Activated T-cell treated with anti-CD3 and anti-CD28 coated beads, Interleukin-2, amount 50 U/mL, for 4 hours (primary cell): ENCODE measurements at regions not wholly inside any gene's neighbourhood (a gene's known extent, or its start where the extent isn't known, plus 50 kb on each side); places are given as distances from the start of the nearest gene placed in this dataset.

Source experiments
- ATAC-seq, 2 donors: fragments of 200-7000 bp; cut with Tn5 transposase; one replicate each; pipeline ENCODE4 v1.10.0; 2021
- DNase-seq: peaks from one replicate; pipeline ENCODE4 v3.0.0-alpha.2; 2020
- H3K27me3 Mint-ChIP-seq: one replicate; pipeline ENCODE4 v1.8.0; 2021; ENCODE audit warnings: low read depth, mixed read lengths
- H3K36me3 Mint-ChIP-seq: one replicate; pipeline ENCODE4 v1.8.0; 2022; ENCODE audit warnings: mixed read lengths; ENCODE audit not compliant: insufficient read depth
- H3K4me1 Mint-ChIP-seq: one replicate; pipeline ENCODE4 v1.8.0; 2021; ENCODE audit warnings: low read depth, mixed read lengths
- H3K4me3 Mint-ChIP-seq: one replicate; pipeline ENCODE4 v1.8.0; 2021; ENCODE audit warnings: mild to moderate bottlenecking, moderate library complexity, mixed read lengths
- H3K9me3 Mint-ChIP-seq: one replicate; pipeline ENCODE4 v1.8.0; 2021; ENCODE audit warnings: mixed read lengths

DNA sequence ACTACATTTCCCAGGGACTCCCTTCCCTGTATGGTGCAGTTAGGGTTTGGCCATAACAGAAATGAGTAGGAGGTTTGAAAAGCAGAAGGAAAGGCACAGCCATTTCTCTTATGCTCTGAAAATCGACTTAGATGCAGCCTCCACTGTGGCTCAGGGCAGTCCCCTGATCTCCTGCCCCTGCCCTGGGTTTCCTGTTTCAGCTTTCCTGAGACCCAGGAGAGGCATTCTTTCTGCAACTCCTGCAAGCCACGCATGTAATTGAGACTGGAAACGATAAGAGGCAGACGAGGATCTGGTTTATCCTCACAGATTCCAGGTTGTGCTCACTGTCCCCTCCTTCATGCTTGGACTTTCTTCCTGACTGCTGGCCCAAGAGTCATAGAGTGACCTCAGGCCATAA is 461.2 kb upstream of the VSTM2A start:
- H3K9me3 Mint-ChIP-seq: peaks cover 20% of the 10 kb centered on the region
- H3K36me3 Mint-ChIP-seq: no peaks in the 10 kb centered on the region
- no peak overlapping the region for H3K4me3 Mint-ChIP-seq
- DNase-seq: no peak
- no peaks in the 10 kb centered on the region for H3K4me1 Mint-ChIP-seq
- H3K27me3 Mint-ChIP-seq: no peaks in the 10 kb centered on the region
- no peak for ATAC-seq

DNA sequence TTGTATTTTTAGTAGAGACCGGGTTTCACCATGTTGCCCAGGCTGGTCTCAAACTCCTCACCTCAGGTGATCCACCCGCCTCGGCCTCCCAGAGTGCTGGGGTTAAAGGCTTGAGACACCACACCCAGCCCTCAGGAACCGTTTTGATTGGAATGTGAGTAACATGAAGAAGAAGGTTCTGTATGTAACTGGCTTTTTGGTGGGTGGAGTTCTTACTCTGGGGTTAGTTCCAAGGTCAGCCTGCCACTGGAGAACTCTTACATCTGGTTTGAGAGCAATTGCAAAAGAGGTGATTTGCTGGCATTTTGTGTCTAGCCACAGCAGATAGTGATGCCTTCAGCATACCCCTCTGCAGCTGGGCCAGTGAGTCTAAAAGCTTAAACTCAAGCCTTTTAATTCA is 457.8 kb upstream of the VSTM2A start:
- Mint-ChIP-seq H3K36me3 (no peaks in the 10 kb centered on the region), H3K9me3 (peaks cover 4% of the 10 kb centered on the region), H3K27me3 (no peaks in the 10 kb centered on the region), H3K4me3 (no peak overlapping the region), H3K4me1 (no peaks in the 10 kb centered on the region)
- no peak for DNase-seq
- ATAC-seq: no peak

DNA sequence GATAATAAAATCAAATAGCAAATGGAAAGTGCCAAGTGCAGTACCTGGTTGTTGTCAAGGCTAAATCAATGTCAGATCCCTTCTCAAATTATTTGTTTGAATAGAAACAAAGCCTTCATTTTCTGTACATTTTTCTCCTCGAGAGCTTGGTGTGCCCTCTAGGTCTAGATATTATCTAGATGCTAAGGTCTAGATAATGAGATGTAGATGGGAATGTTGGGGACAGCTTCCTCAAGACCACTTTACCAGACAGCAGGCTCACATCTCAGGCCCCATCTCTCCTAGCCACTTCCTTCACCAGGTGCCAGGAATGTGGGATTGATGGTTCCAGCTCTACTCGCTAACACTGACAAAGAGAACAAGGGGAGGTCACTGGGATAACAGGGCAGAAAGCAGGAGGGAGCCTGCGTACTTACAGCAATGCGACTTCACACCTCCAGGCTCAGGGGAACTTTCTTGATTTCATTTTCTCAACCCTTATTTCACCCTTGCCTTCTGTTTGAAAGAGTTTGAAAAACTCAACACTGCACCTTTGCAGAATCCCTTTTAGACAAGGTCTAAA is 451.4 kb upstream of the VSTM2A start:
- Mint-ChIP-seq H3K36me3 (no peaks in the 10 kb centered on the region), H3K27me3 (no peaks in the 10 kb centered on the region), H3K4me1 (no peaks in the 10 kb centered on the region), H3K4me3 (no peak overlapping the region), H3K9me3 (peaks cover 12% of the 10 kb centered on the region)
- no peak for ATAC-seq
- DNase-seq: no peak

DNA sequence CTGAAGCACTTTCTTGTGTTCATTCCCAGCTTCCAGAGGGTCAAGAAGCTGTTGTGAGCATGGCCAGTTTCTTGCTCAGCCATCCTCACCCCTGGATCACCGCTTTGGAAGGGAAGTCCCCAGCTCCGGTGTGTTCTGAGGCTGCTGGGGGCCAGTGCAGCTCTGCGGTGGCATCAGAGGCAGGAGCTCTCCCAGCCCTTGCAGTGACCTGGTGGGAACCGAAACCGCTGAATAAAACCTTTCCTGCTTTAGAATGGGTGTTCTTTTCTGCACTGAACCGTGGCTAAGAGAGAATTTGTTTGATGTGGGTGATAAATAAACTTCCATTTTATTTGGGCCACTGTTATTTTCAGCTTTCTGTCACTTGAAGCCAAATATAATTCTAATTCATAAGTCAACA is 450.9 kb upstream of the VSTM2A start:
- no peak overlapping the region for H3K4me3 Mint-ChIP-seq
- ATAC-seq: no peak
- H3K36me3 Mint-ChIP-seq: no peaks in the 10 kb centered on the region
- no peaks in the 10 kb centered on the region for H3K27me3 Mint-ChIP-seq
- H3K4me1 Mint-ChIP-seq: no peaks in the 10 kb centered on the region
- H3K9me3 Mint-ChIP-seq: peaks cover 13% of the 10 kb centered on the region
- no peak for DNase-seq

DNA sequence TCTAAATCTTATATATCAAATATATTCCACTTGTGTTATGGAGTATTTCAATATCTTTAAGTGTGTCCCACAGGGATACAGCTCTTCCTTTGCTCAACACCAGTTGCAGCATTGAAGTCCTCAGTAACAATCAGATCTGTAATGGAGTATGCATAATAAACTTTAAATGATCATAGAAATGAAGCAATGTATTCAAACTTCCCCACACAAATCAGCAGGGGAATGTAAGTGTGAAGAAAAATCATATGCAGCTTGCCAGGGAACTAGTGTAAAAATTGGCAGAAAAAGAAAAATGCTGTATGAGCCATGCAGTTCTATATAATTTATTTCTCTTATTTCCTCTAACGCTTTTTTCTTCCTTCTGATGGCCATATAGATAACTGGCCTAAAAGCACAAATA is 444.3 kb upstream of the VSTM2A start:
- Mint-ChIP-seq H3K27me3 (no peaks in the 10 kb centered on the region), H3K4me3 (no peak overlapping the region), H3K4me1 (no peaks in the 10 kb centered on the region), H3K9me3 (peaks cover 16% of the 10 kb centered on the region), H3K36me3 (no peaks in the 10 kb centered on the region)
- no peak for ATAC-seq
- no peak for DNase-seq

DNA sequence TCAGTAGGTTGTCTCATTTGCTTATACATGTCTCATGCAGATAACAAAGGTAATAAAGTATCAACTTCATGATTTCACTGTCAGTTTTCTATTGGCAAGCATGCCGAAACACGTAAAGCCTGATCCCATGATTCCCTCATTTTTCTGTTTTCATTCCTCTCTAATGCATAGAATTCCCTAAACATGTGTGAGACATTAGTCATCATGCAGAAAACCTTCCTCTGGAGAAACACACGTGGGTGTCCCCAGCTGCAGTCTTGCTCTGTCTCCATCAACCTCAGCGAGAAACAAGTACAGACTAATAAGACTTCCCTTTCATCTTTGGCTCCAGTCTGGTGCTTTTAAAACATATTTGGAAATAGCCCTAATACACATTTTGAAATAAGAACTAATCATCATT is 432.7 kb upstream of the VSTM2A start:
- H3K27me3 Mint-ChIP-seq: no peaks in the 10 kb centered on the region
- H3K9me3 Mint-ChIP-seq: peaks cover 16% of the 10 kb centered on the region
- DNase-seq (no peak), ATAC-seq (no peak)
- H3K4me1 Mint-ChIP-seq: no peaks in the 10 kb centered on the region
- H3K36me3 Mint-ChIP-seq: no peaks in the 10 kb centered on the region
- no peak overlapping the region for H3K4me3 Mint-ChIP-seq

DNA sequence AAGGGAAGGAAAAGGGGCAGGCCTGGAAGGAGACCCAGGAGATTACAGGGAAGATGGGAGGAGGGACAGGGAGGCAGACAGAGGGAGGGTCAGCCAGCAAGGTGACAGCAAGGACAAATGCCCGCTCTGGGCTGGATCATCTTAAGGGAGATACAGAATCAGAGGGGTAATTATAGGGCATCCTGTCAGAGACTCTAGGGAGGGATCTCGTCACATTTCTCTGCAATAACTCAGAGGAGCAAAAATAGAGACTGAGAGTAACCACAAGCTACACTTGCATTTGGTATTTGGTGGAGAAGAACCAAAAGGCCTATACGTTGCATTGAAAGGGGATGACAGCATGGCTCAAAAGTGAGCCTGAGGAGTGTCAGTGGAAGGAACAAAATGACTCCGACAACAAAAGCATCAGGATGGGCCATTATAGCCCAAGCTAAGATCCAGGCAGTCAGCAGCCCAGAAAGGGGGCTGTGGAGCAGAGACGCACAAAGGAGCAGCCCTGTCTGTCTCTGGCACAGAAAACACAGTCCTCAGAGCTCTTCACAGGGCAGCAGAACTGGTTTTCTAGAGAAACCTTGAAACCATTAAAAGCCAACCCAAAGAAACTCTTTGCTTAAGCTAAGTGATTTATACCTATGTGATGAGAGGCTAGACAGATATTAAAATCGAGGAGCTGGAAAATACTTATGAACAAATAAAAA is 430.2 kb upstream of the VSTM2A start:
- no peaks in the 10 kb centered on the region for H3K4me1 Mint-ChIP-seq
- peaks cover 14% of the 10 kb centered on the region for H3K9me3 Mint-ChIP-seq
- no peak for ATAC-seq
- no peak for DNase-seq
- no peak overlapping the region for H3K4me3 Mint-ChIP-seq
- no peaks in the 10 kb centered on the region for H3K27me3 Mint-ChIP-seq
- H3K36me3 Mint-ChIP-seq: no peaks in the 10 kb centered on the region

DNA sequence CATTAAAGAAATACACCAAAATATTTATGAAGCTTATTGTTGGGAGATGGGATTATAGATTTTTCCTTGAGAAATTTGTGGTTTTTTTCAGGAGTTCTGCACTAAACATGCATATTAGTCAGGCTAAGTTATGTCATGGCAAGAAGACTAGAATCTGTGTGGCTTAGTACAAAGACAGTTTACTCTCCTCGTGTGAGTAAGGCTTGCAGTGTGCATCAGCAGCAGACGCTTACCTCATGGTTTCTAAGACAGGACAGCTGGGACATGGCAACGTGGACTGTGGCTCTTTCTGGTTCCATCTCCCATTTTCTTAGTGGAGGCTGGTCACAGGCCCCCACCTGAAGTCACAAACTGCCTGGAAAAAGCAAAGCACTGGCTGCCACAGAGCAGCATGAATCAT is 429.6 kb upstream of the VSTM2A start:
- no peaks in the 10 kb centered on the region for H3K4me1 Mint-ChIP-seq
- no peaks in the 10 kb centered on the region for H3K27me3 Mint-ChIP-seq
- DNase-seq (no peak), ATAC-seq (no peak)
- H3K4me3 Mint-ChIP-seq: no peak overlapping the region
- peaks cover 20% of the 10 kb centered on the region for H3K9me3 Mint-ChIP-seq
- no peaks in the 10 kb centered on the region for H3K36me3 Mint-ChIP-seq

DNA sequence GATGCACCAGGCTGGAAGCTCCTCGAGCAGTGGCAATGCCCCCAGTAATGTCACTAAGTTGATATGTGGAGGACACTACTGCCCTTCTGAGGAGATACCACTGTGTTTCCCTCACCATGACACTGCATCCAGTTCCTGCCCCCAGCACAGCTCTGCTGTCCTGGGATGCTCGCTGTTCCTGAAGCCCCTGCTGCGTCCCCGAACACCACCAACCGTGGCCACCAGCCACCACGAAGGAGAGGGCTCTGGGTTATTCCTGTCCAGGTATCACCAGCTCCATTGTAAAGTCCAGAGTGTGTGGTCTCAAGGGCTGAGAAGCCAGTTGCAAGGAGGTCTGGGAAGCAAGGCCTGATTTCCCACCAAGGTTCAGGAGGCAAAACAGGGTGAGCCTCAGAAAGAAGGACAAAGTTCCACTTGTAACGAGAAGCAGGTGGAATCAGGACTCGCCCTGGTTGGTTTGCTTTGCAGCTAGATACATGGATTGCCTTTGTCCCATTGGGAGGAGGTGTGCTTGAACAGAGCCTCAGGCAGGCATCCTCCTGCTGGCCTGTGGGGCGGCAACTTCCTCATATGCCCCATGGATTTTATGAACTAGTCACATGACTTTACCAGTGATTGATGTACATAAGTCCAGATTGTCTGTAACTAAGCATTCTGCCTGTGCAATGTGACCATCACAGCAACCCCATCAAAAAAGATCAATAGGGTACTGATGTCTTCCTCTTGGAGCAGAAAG is 427.0 kb upstream of the VSTM2A start:
- peaks cover 24% of the 10 kb centered on the region for H3K9me3 Mint-ChIP-seq
- no peak overlapping the region for H3K4me3 Mint-ChIP-seq
- no peaks in the 10 kb centered on the region for H3K4me1 Mint-ChIP-seq
- no peak for ATAC-seq
- no peak for DNase-seq
- H3K36me3 Mint-ChIP-seq: no peaks in the 10 kb centered on the region
- H3K27me3 Mint-ChIP-seq: no peaks in the 10 kb centered on the region

DNA sequence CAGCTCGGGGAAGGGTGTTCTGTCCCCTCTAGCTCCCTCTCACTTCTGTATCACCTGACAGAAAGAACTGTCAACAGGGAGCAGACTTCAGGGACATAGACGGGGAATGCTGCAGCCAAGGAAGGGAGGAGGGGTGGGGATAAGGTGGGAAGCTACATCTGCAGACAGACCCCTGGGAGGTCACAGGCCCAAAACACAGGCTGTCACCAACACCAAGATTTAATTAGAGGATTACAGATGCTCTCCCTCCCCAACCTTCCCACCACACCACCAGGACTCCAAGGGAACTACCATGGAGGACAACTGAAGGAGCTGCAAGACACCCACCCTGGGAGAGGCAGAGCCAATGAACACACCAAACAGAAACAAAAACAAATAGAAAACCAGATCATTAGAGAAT is 425.2 kb upstream of the VSTM2A start:
- no peaks in the 10 kb centered on the region for H3K4me1 Mint-ChIP-seq
- no peak for DNase-seq
- H3K27me3 Mint-ChIP-seq: no peaks in the 10 kb centered on the region
- no peak overlapping the region for H3K4me3 Mint-ChIP-seq
- no peak for ATAC-seq
- no peaks in the 10 kb centered on the region for H3K36me3 Mint-ChIP-seq
- peaks cover 15% of the 10 kb centered on the region for H3K9me3 Mint-ChIP-seq

DNA sequence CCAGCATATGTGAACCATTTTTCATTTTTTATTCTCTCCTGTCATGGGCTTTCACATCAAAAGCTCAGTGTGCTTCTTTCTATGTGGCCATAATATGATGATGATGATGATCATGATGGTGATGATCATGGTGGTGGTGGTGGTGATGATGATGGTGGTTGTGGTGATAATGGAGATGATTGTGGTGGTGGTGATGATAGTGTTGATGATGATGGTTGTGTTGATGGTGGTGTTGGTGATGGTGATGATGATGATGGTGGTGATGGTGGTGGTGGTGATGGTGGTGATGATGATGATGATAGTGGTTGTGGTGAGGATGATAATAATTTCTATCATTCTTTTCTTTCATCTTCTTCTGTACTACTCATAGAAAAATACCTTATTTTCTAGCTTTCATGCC is 413.1 kb upstream of the VSTM2A start:
- Mint-ChIP-seq H3K9me3 (peaks cover 26% of the 10 kb centered on the region), H3K4me3 (no peak overlapping the region), H3K36me3 (no peaks in the 10 kb centered on the region), H3K4me1 (no peaks in the 10 kb centered on the region), H3K27me3 (no peaks in the 10 kb centered on the region)
- no peak for DNase-seq
- no peak for ATAC-seq

DNA sequence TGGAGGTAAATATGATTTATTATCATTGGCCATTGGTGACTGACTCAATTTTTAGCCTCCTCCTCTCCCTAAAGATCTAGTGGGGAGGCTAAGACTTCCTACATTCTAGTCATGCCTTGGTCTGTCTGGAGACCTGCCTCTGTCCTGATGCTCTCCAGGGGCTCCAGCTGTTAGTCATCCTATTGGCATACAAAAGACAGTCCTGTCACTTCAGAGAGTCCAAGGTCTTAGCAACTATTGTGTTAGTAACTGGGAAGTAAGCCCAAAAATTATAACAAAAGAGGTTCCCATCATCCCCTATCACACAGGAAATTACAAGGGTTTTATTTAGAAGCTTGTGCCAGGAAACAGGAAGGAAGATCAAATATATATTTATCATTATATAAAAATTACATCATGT is 400.6 kb upstream of the VSTM2A start:
- Mint-ChIP-seq H3K9me3 (peaks cover 12% of the 10 kb centered on the region), H3K4me3 (no peak overlapping the region), H3K36me3 (no peaks in the 10 kb centered on the region), H3K4me1 (no peaks in the 10 kb centered on the region), H3K27me3 (no peaks in the 10 kb centered on the region)
- ATAC-seq (no peak), DNase-seq (no peak)

DNA sequence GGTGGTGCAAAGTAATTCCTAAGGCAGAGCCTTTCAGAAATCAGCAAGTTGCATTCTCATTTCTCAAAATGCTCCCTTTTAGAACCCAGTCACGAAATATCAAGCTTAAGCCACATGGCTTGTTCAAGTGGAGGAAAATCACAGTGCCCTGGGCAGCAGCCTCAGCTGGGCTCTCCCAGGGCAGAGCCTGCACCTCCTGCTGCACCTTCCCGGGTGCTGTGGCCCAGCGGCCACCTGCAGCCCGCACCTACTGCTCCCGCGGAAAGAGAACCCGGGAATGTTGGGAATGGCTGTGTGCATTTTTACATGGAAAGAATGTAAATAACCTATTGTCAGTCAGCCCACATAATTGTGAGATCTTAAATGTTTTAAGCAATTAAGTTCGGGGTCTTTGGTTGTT is 396.5 kb upstream of the VSTM2A start:
- ATAC-seq (no peak), DNase-seq (no peak)
- peaks cover 21% of the 10 kb centered on the region for H3K9me3 Mint-ChIP-seq
- no peaks in the 10 kb centered on the region for H3K27me3 Mint-ChIP-seq
- no peak overlapping the region for H3K4me3 Mint-ChIP-seq
- no peaks in the 10 kb centered on the region for H3K4me1 Mint-ChIP-seq
- no peaks in the 10 kb centered on the region for H3K36me3 Mint-ChIP-seq

DNA sequence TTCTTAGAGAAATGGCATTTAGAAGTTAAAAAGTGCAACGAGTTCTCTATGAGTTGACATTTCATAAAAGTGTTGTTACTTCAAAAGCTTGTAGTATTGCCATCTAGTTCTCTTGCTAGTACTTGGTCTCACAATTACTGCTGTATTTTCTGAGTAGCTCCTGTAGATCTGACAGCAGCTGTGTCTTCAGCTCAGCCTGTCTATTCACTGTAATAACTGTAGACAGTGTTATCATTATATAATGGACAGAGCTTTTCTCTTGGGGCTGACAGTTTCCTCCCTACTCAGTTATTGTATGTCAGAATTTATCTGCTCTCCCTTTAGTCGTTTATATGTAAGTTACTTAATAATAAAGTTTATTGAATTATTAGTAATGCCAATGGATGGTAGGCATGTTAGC is 388.7 kb upstream of the VSTM2A start:
- Mint-ChIP-seq H3K27me3 (no peaks in the 10 kb centered on the region), H3K4me3 (no peak overlapping the region), H3K4me1 (no peaks in the 10 kb centered on the region), H3K9me3 (peaks cover 34% of the 10 kb centered on the region), H3K36me3 (no peaks in the 10 kb centered on the region)
- DNase-seq (no peak), ATAC-seq (no peak)

DNA sequence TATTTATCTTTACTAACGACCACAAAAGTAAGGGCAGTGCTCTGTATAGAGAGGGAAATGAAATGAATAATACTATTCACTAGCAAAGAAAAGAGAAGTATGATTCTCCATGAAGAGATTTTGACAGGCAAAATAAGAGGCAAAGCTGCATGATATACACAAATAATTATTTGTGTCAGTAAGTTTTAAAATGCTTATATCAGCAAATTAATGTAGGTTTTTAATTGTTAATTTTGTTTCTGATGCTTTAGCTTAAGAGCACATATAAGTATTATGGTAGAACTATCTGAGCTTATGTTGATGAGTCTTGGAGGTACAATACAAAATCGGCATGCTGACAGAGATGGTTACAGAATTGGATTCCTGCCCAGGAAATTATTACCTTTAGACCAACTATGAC is 383.1 kb upstream of the VSTM2A start:
- no peak for ATAC-seq
- Mint-ChIP-seq H3K27me3 (no peaks in the 10 kb centered on the region), H3K36me3 (no peaks in the 10 kb centered on the region), H3K4me3 (no peak overlapping the region), H3K4me1 (no peaks in the 10 kb centered on the region), H3K9me3 (peaks cover 32% of the 10 kb centered on the region)
- no peak for DNase-seq
